HCT116 (cell line): ENCODE measurements at regions not wholly inside any gene's neighbourhood (a gene's known extent, or its start where the extent isn't known, plus 50 kb on each side); places are given as distances from the start of the nearest gene placed in this dataset.

ENCODE experiments used
- ATAC-seq: fragments of 200-7000 bp; cut with Tn5 transposase; 2 replicates; pipeline ENCODE4 v1.9.1; 2020; ENCODE audit warnings: mild to moderate bottlenecking, moderate library complexity
- BruUV-seq: library from RNA; stranded (reverse); fragments of 400-500 nt; replicated peaks from 2 replicates; lab custom pipeline; 2021; lab: Mats Ljungman, UMichigan
- CTCF ChIA-PET: fragments of 300-600 bp; sonication (Branson Sonifier 250); formaldehyde crosslinking; loops from one replicate; lab custom pipeline; 2021; ENCODE audit warnings: antibody characterized with exemption; lab: Charles Lee
- POLR2A ChIA-PET: fragments of 300-600, 350-600 bp; sonication (Branson Sonifier 250); formaldehyde crosslinking; loops from one replicate; lab custom pipeline; 2021; ENCODE audit warnings: antibody characterized with exemption; lab: Charles Lee
- RAD21 ChIA-PET, 2 experiments: fragments of 300-600 bp; sonication (Branson Sonifier 250); formaldehyde crosslinking; loops; one replicate each; lab custom pipeline; 2023; ENCODE audit warnings: low total read pairs in 2 of 2; ENCODE audit not compliant: uncharacterized antibody in 2 of 2, unreplicated experiment in 2 of 2, low non-redundant PET in 1 of 2; lab: Charles Lee
- DNase-seq: peaks from one replicate; pipeline ENCODE4 v3.0.0-alpha.2; 2010; ENCODE audit warnings: low read depth, low spot score
- H2AFZ ChIP-seq: fragments of 200-600 bp; shearing (Covaris generic), sonication (generic); 2 replicates; pipeline ENCODE4 v1.6.1; 2017; ENCODE audit warnings: low read depth, mixed run types, mixed read lengths, antibody characterized with exemption, low read length; ENCODE audit not compliant: poor library complexity, severe bottlenecking
- H3K27ac ChIP-seq: 2 replicates; pipeline ENCODE4 v1.5.1; 2012; ENCODE audit warnings: low read depth, low read length
- H3K27me3 ChIP-seq: fragments of 200-600 bp; sonication (generic); 2 replicates; pipeline ENCODE4 v1.6.1; 2016; ENCODE audit warnings: mixed run types, low read length, mixed read lengths; ENCODE audit not compliant: insufficient read depth
- H3K36me3 ChIP-seq, 2 experiments: fragments of 200-500 bp in 1 of 2; fragments of 200-600 bp in 1 of 2; sonication (Bioruptor generic) in 1 of 2; sonication (generic) in 1 of 2; 2 replicates each; pipeline versions ENCODE4 v1.5.1 to v1.6.1; 2014 to 2016; ENCODE audit warnings: low read length in 2 of 2, inconsistent platforms in 1 of 2, mixed read lengths in 1 of 2, mixed run types in 1 of 2; ENCODE audit not compliant: insufficient read depth in 2 of 2, control insufficient read depth in 1 of 2
- H3K4me1 ChIP-seq, 2 experiments: fragments of 200-600 bp in 1 of 2; sonication (generic) in 1 of 2; 2 replicates each; pipeline versions ENCODE4 v1.5.1 to v1.6.1; 2012 to 2017; ENCODE audit warnings: low read length in 2 of 2, inconsistent platforms in 1 of 2, mild to moderate bottlenecking in 1 of 2, mixed read lengths in 1 of 2, mixed run types in 1 of 2, moderate library complexity in 1 of 2; ENCODE audit not compliant: insufficient read depth in 2 of 2, control insufficient read depth in 1 of 2
- H3K4me2 ChIP-seq: fragments of 200-600 bp; sonication (generic); 2 replicates; pipeline ENCODE4 v1.6.1; 2017; ENCODE audit warnings: mixed run types, low read length, mixed read lengths
- H3K4me3 ChIP-seq, 2 experiments: fragments of 200-600 bp in 1 of 2; sonication (generic) in 1 of 2; replicated peaks in 1 of 2; 2 replicates each; pipeline ENCODE4 v1.5.1; 2011 to 2016; ENCODE audit warnings: low read length in 2 of 2, control low read depth in 1 of 2, low read depth in 1 of 2, mild to moderate bottlenecking in 1 of 2, mixed read lengths in 1 of 2, mixed run types in 1 of 2
- H3K79me2 ChIP-seq: fragments of 200-600 bp; sonication (generic); 2 replicates; pipeline ENCODE4 v1.6.1; 2017; ENCODE audit warnings: mild to moderate bottlenecking, mixed run types, low read length, moderate library complexity, mixed read lengths; ENCODE audit not compliant: insufficient read depth
- H3K9ac ChIP-seq: fragments of 200-600 bp; sonication (generic); 2 replicates; pipeline ENCODE4 v1.6.1; 2016; ENCODE audit warnings: low read length, mixed read lengths
- H3K9me2 ChIP-seq: fragments of 200-600 bp; sonication (generic), shearing (Covaris generic); 2 replicates; pipeline ENCODE4 v1.6.1; 2017; ENCODE audit warnings: mixed run types, mild to moderate bottlenecking, moderate library complexity; ENCODE audit not compliant: insufficient read depth
- H3K9me3 ChIP-seq, 2 experiments: fragments of 200-500 bp in 1 of 2; fragments of 200-600 bp in 1 of 2; sonication (Bioruptor generic) in 1 of 2; sonication (generic) in 1 of 2; 2 replicates each; pipeline ENCODE4 v1.6.1; 2014 to 2017; ENCODE audit warnings: low read length in 2 of 2, mixed read lengths in 2 of 2, inconsistent platforms in 1 of 2, low read depth in 1 of 2, mild to moderate bottlenecking in 1 of 2, mixed run types in 1 of 2, moderate library complexity in 1 of 2; ENCODE audit not compliant: control insufficient read depth in 1 of 2, insufficient read depth in 1 of 2
- H4K20me1 ChIP-seq: fragments of 200-600 bp; sonication (generic), shearing (Covaris generic); 2 replicates; pipeline ENCODE4 v1.6.1; 2017; ENCODE audit warnings: mixed run types, mild to moderate bottlenecking, moderate library complexity; ENCODE audit not compliant: insufficient read depth
- CBX3 ChIP-seq: IDR thresholded peaks from 2 replicates; pipeline ENCODE4 v1.6.1; 2012; ENCODE audit warnings: low read depth
- CEBPB ChIP-seq: IDR thresholded peaks from 2 replicates; pipeline ENCODE4 v1.6.1; 2012; ENCODE audit warnings: low read depth
- EGR1 ChIP-seq: IDR thresholded peaks from 2 replicates; pipeline ENCODE4 v1.6.1; 2012; ENCODE audit warnings: low read depth
- ELF1 ChIP-seq: IDR thresholded peaks from 2 replicates; pipeline ENCODE4 v1.6.1; 2012; ENCODE audit warnings: low read depth, borderline replicate concordance
- EZH2 ChIP-seq: fragments of 200-600 bp; sonication (generic); IDR thresholded peaks from 2 replicates; pipeline ENCODE4 v1.6.1; 2017; ENCODE audit warnings: antibody characterized with exemption, mixed run types
- EZH2phosphoT487 ChIP-seq: fragments of 200-600 bp; IDR thresholded peaks from 2 replicates; pipeline ENCODE4 v1.6.1; 2018; ENCODE audit warnings: antibody characterized with exemption, borderline replicate concordance
- FOSL1 ChIP-seq: IDR thresholded peaks from 2 replicates; pipeline ENCODE4 v1.6.1; 2012; ENCODE audit warnings: low read depth
- MAX ChIP-seq: IDR thresholded peaks from 2 replicates; pipeline ENCODE4 v1.6.1; 2012
- POLR2A ChIP-seq: IDR thresholded peaks from 2 replicates; pipeline ENCODE4 v1.7.0; 2011; ENCODE audit warnings: borderline replicate concordance; ENCODE audit not compliant: insufficient read depth, insufficient read length; ENCODE audit errors: extremely low read depth
- RAD21 ChIP-seq: IDR thresholded peaks from 2 replicates; pipeline ENCODE4 v1.6.1; 2012; ENCODE audit warnings: low read depth, mild to moderate bottlenecking
- SIN3A ChIP-seq: IDR thresholded peaks from 2 replicates; pipeline ENCODE4 v1.6.1; 2012; ENCODE audit warnings: low read depth
- SP1 ChIP-seq: IDR thresholded peaks from 2 replicates; pipeline ENCODE4 v1.6.1; 2012; ENCODE audit warnings: low read depth
- TCF7L2 ChIP-seq: IDR thresholded peaks from 2 replicates; pipeline ENCODE4 v1.7.0; 2011; ENCODE audit warnings: borderline replicate concordance, inconsistent platforms; ENCODE audit not compliant: insufficient read depth, insufficient read length; ENCODE audit errors: extremely low read depth
- YY1 ChIP-seq: IDR thresholded peaks from 2 replicates; pipeline ENCODE4 v1.6.1; 2011; ENCODE audit warnings: low read length, low read depth, moderate library complexity, mild to moderate bottlenecking; ENCODE audit not compliant: insufficient replicate concordance; ENCODE audit errors: extremely low read depth
- ZNF274 ChIP-seq: fragments of 200-500 bp; sonication (Bioruptor generic); IDR thresholded peaks from 2 replicates; pipeline ENCODE4 v1.6.1; 2014; ENCODE audit warnings: mild to moderate bottlenecking, low read depth, low read length, inconsistent platforms
- intact Hi-C: fragments of 100-400 bp; cut with micrococcal nuclease; formaldehyde crosslinking; loops from 2 replicates; pipeline ENCODE4 v1.10.0; 2022
- TF ChIP-seq, protein P1 (sequence below): IDR thresholded peaks from 2 replicates; pipeline ENCODE4 v1.6.1; 2011; ENCODE audit warnings: mild to moderate bottlenecking, low read length, moderate library complexity; ENCODE audit not compliant: insufficient replicate concordance; ENCODE audit errors: extremely low read depth

GRCh38 chr3:96491023-96491422 lies 323.4 kb upstream of the EPHA6 start:
- ATAC-seq, result no peak
- POLR2A ChIA-PET, result no interaction called here
- Histone ChIP-seq H3K27ac (no peak overlapping the region), H3K9me3 (peaks cover 5 to 17% of the 10 kb centered on the region in 2 experiments; a peak in 3 of 4 replicates), H3K4me2 (no peak overlapping the region), H3K9ac (no peak overlapping the region), H3K4me3 (no peak overlapping the region), H3K4me1 (no peaks in the 10 kb centered on the region), H3K36me3 (no peaks in the 10 kb centered on the region), H3K79me2 (no peaks in the 10 kb centered on the region), H4K20me1 (no peaks in the 10 kb centered on the region), H3K9me2 (no peaks in the 10 kb centered on the region), H3K27me3 (no peaks in the 10 kb centered on the region), H2AFZ (no peak overlapping the region)
- no peak for TF ChIP-seq FOSL1
- TF ChIP-seq MAX, result no peak
- no peak for TF ChIP-seq EGR1
- no peak for TF ChIP-seq ZNF274
- no peak for TF ChIP-seq EZH2phosphoT487
- TF ChIP-seq CBX3, result no peak
- TF ChIP-seq TCF7L2, result no peak
- no peak for TF ChIP-seq SIN3A
- TF ChIP-seq SP1, result no peak
- no peak for TF ChIP-seq ELF1
- TF ChIP-seq, protein P1, sequence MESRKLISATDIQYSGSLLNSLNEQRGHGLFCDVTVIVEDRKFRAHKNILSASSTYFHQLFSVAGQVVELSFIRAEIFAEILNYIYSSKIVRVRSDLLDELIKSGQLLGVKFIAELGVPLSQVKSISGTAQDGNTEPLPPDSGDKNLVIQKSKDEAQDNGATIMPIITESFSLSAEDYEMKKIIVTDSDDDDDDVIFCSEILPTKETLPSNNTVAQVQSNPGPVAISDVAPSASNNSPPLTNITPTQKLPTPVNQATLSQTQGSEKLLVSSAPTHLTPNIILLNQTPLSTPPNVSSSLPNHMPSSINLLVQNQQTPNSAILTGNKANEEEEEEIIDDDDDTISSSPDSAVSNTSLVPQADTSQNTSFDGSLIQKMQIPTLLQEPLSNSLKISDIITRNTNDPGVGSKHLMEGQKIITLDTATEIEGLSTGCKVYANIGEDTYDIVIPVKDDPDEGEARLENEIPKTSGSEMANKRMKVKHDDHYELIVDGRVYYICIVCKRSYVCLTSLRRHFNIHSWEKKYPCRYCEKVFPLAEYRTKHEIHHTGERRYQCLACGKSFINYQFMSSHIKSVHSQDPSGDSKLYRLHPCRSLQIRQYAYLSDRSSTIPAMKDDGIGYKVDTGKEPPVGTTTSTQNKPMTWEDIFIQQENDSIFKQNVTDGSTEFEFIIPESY, result no peak
- no peak for TF ChIP-seq CEBPB
- TF ChIP-seq YY1, result no peak
- no peak for TF ChIP-seq RAD21
- no peak for TF ChIP-seq EZH2
- no peak for TF ChIP-seq POLR2A
- RAD21 ChIA-PET, result no interaction called here
- intact Hi-C loops, result no loop called here
- CTCF ChIA-PET, result no interaction called here
- BruUV-seq, result no TSS peak
- DNase-seq, result no peak
